NB4 (cell line): ENCODE measurements at regions not wholly inside any gene's neighbourhood (a gene's known extent, or its start where the extent isn't known, plus 50 kb on each side); places are given as distances from the start of the nearest gene placed in this dataset.

Experiments
- DNase-seq: peaks from one replicate; pipeline ENCODE4 v3.0.0; 2010; ENCODE audit warnings: low read depth
- H3K4me3 ChIP-seq: one replicate; pipeline ENCODE4 v1.5.1; 2011; ENCODE audit warnings: mild to moderate bottlenecking, low read depth, low read length, moderate library complexity
- MAX ChIP-seq: IDR thresholded peaks from 2 replicates; pipeline ENCODE4 v1.6.1; 2011; ENCODE audit warnings: low read depth, low read length
- MYC ChIP-seq: IDR thresholded peaks from 2 replicates; pipeline ENCODE4 v1.6.1; 2011; ENCODE audit warnings: low read depth, low read length
- POLR2A ChIP-seq: IDR thresholded peaks from 2 replicates; pipeline ENCODE4 v1.6.1; 2011; ENCODE audit warnings: mild to moderate bottlenecking; ENCODE audit not compliant: insufficient read length; ENCODE audit errors: extremely low read depth
- TF ChIP-seq, protein P1 (sequence below): IDR thresholded peaks from one replicate; pipeline ENCODE4 v1.5.1; 2012; ENCODE audit warnings: low read depth, low read length

GRCh38 chr13:111027458-111028439 is 87.4 kb upstream of the ARHGEF7 start:
- H3K4me3 ChIP-seq, result no peak overlapping the region
- TF ChIP-seq POLR2A (no peak), MAX (no peak), MYC (no peak)
- TF ChIP-seq, protein P1, sequence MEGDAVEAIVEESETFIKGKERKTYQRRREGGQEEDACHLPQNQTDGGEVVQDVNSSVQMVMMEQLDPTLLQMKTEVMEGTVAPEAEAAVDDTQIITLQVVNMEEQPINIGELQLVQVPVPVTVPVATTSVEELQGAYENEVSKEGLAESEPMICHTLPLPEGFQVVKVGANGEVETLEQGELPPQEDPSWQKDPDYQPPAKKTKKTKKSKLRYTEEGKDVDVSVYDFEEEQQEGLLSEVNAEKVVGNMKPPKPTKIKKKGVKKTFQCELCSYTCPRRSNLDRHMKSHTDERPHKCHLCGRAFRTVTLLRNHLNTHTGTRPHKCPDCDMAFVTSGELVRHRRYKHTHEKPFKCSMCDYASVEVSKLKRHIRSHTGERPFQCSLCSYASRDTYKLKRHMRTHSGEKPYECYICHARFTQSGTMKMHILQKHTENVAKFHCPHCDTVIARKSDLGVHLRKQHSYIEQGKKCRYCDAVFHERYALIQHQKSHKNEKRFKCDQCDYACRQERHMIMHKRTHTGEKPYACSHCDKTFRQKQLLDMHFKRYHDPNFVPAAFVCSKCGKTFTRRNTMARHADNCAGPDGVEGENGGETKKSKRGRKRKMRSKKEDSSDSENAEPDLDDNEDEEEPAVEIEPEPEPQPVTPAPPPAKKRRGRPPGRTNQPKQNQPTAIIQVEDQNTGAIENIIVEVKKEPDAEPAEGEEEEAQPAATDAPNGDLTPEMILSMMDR, result no peak
- no peak for DNase-seq

DNA sequence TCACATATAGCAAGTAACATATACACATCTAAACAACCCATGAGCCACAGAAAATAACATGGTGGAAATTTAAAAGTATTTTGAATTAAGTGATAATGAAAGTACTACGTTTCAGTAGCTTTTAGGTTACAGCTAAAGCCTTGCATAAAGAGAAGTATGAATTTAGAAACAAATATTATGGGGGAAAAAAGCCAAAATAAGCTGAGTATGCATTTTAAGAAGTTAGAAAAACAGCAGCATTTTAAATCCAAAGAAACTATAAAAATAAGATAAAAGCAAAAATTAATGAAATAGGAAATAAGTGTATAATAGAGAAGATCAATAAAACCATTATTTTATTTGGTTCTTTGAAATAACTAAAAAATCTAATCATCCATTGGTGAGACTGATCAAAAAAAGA is 89.8 kb upstream of the ARHGEF7 start:
- TF ChIP-seq MYC, result no peak
- no peak for TF ChIP-seq POLR2A
- TF ChIP-seq MAX, result no peak
- TF ChIP-seq, protein P1, result no peak
- no peak for DNase-seq
- H3K4me3 ChIP-seq, result no peak overlapping the region

- no peak for TF ChIP-seq POLR2A
- TF ChIP-seq, protein P1, result no peak
- TF ChIP-seq MYC, result no peak
- no peak for TF ChIP-seq MAX
- no peak for DNase-seq
- H3K4me3 ChIP-seq, result no peak overlapping the region
These were observed 92.2 kb upstream of the ARHGEF7 start for GRCh38 chr13:111022886-111023285.

DNA sequence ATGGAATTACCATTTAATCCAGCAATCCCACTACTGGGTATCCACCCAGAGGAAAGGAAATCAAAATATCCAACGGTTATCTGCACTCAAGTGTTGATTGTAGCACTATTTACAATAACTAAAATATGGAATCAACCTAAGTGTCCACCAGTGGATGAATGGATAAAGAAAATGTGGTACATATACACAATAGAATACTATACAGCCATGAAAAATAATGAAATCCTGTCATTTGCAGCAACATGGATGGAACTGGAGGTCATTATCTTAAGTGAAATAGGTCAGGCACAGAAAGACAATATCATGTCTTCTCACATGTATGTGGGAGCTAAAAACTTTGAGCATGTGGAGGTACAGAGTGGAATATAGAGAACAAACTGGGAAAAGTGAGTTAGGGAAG is 92.9 kb upstream of the ARHGEF7 start:
- TF ChIP-seq MYC, result no peak
- no peak overlapping the region for H3K4me3 ChIP-seq
- no peak for DNase-seq

GRCh38 chr13:111021270-111021669 is 93.8 kb upstream of the ARHGEF7 start:
- no peak for TF ChIP-seq MAX
- no peak for TF ChIP-seq POLR2A
- TF ChIP-seq MYC, result no peak
- TF ChIP-seq, protein P1, result no peak
- no peak overlapping the region for H3K4me3 ChIP-seq
- DNase-seq, result no peak

DNA sequence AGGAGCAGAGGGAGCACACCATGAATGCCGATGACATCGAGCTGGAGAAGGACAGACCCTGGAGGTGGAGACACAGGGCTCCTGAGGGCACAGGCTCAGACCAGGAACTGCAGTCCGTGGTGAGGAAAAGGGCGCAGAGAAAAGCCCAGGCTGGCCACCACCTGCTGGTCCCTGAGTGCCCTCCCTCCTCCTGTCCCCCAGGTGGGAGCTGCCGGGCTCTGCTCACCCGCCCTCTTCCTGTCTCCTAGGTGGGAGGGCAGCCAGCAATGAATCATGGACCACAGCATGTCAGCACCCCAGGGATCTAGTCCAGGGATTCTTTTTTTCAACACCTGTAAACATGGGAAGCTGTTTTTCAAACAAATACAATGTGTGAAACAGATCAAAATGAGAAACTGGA is 94.6 kb upstream of the ARHGEF7 start:
- no peak overlapping the region for H3K4me3 ChIP-seq

More for the DNA sequence above, 94.6 kb upstream of the ARHGEF7 start:
- TF ChIP-seq MYC (no peak), POLR2A (no peak), MAX (no peak)
- TF ChIP-seq, protein P1, result no peak
- DNase-seq, result no peak
